Caco-2 (cell line): ENCODE measurements at regions not wholly inside any gene's neighbourhood (a gene's known extent, or its start where the extent isn't known, plus 50 kb on each side); places are given as distances from the start of the nearest gene placed in this dataset.

Experiments
- BruUV-seq: library from RNA; stranded (reverse); fragments of 400-500 nt; replicated peaks from 2 replicates; lab custom pipeline; 2021; lab: Mats Ljungman, UMichigan
- CTCF ChIA-PET: fragments of 300-600 bp; sonication (Branson Sonifier 250); formaldehyde crosslinking; loops from one replicate; lab custom pipeline; 2022; ENCODE audit warnings: antibody characterized with exemption; lab: Charles Lee
- POLR2A ChIA-PET: fragments of 300-600 bp; sonication (Branson Sonifier 250); formaldehyde crosslinking; loops from one replicate; lab custom pipeline; 2022; ENCODE audit warnings: antibody characterized with exemption; lab: Charles Lee
- DNase-seq, 2 experiments: peaks; one replicate each; pipeline versions ENCODE4 v3.0.0 to v3.0.0-alpha.2; 2020 to 2022
- H3K27me3 ChIP-seq: replicated peaks from 2 replicates; pipeline ENCODE4 v1.6.0; 2011; ENCODE audit warnings: low read length; ENCODE audit not compliant: control insufficient read depth, insufficient read depth
- H3K36me3 ChIP-seq: 2 replicates; pipeline ENCODE4 v1.5.1; 2011; ENCODE audit warnings: low read length; ENCODE audit not compliant: control insufficient read depth, insufficient read depth
- H3K4me1 ChIP-seq: fragments of 250-450 bp; sonication (Bioruptor Pico); 2 replicates; pipeline ENCODE4 v1.5.1; 2020; ENCODE audit warnings: mild to moderate bottlenecking
- H3K4me3 ChIP-seq: 2 replicates; pipeline ENCODE4 v1.5.1; 2011; ENCODE audit warnings: low read depth, mild to moderate bottlenecking, control low read depth, low read length
- H3K9me3 ChIP-seq: fragments of 250-450 bp; sonication (Bioruptor Pico); 2 replicates; pipeline ENCODE4 v1.5.1; 2020; ENCODE audit warnings: mild to moderate bottlenecking, moderate library complexity
- H3K27ac Mint-ChIP-seq: one replicate; pipeline ENCODE4 v1.8.0; 2022; ENCODE audit warnings: mixed read lengths; ENCODE audit not compliant: unreplicated experiment
- H3K27me3 Mint-ChIP-seq: one replicate; pipeline ENCODE4 v1.8.0; 2022; ENCODE audit warnings: mixed read lengths; ENCODE audit not compliant: insufficient read depth, unreplicated experiment
- H3K36me3 Mint-ChIP-seq: one replicate; pipeline ENCODE4 v1.8.0; 2022; ENCODE audit warnings: mild to moderate bottlenecking, mixed read lengths; ENCODE audit not compliant: insufficient read depth, unreplicated experiment
- H3K4me1 Mint-ChIP-seq: one replicate; pipeline ENCODE4 v1.8.0; 2022; ENCODE audit warnings: low read depth, mixed read lengths; ENCODE audit not compliant: unreplicated experiment
- H3K4me3 Mint-ChIP-seq: one replicate; pipeline ENCODE4 v1.8.0; 2022; ENCODE audit warnings: mild to moderate bottlenecking, moderate library complexity, mixed read lengths; ENCODE audit not compliant: unreplicated experiment
- H3K9me3 Mint-ChIP-seq: one replicate; pipeline ENCODE4 v1.8.0; 2022; ENCODE audit warnings: mixed read lengths; ENCODE audit not compliant: unreplicated experiment
- CTCF ChIP-seq, 2 experiments: fragments of 200-600 bp in 1 of 2; IDR thresholded peaks; 1 replicate in 1 of 2; 2 replicates in 1 of 2; pipeline versions ENCODE4 v1.5.1 to v1.8.0; 2011 to 2022; ENCODE audit warnings: antibody characterized with exemption in 1 of 2, control low read depth in 1 of 2, inconsistent platforms in 1 of 2, low read depth in 1 of 2, low read length in 1 of 2, mild to moderate bottlenecking in 1 of 2, moderate library complexity in 1 of 2; ENCODE audit not compliant: insufficient read depth in 1 of 2, severe bottlenecking in 1 of 2, unreplicated experiment in 1 of 2
- intact Hi-C: fragments of 100-400 bp; cut with micrococcal nuclease; formaldehyde crosslinking; loops from one replicate; pipeline ENCODE4 v1.10.0; 2022; ENCODE audit not compliant: unreplicated experiment

- H3K9me3 Mint-ChIP-seq, result no peaks in the 10 kb centered on the region
Observed at GRCh38 chrX:78506248-78506647, 152.9 kb downstream of the RTL3 start.

GRCh38 chrX:78496483-78496882, 162.6 kb downstream of the RTL3 start:
- H3K27me3 Mint-ChIP-seq, result no peaks in the 10 kb centered on the region
- Histone ChIP-seq H3K36me3 (no peaks in the 10 kb centered on the region), H3K9me3 (no peaks in the 10 kb centered on the region), H3K4me1 (no peaks in the 10 kb centered on the region), H3K4me3 (no peak overlapping the region), H3K27me3 (no peaks in the 10 kb centered on the region)
- intact Hi-C loops, result no loop called here
- ChIA-PET CTCF (no interaction called here), POLR2A (no interaction called here)
- no peak overlapping the region for H3K4me3 Mint-ChIP-seq
- H3K36me3 Mint-ChIP-seq, result no peaks in the 10 kb centered on the region
- H3K9me3 Mint-ChIP-seq, result no peaks in the 10 kb centered on the region
- no peak for TF ChIP-seq CTCF (IDR thresholded peaks at IDR 0.05; ENCODE audit: insufficient read depth in 1 of 2, low read depth in 1 of 2, low read length in 1 of 2, severe bottlenecking in 1 of 2, unreplicated experiment in 1 of 2)
- H3K4me1 Mint-ChIP-seq, result no peaks in the 10 kb centered on the region
- no peak overlapping the region for H3K27ac Mint-ChIP-seq
- DNase-seq, result no peak
- BruUV-seq, result no TSS peak

More at GRCh38 chrX:78506248-78506647, 152.9 kb downstream of the RTL3 start:
- ChIA-PET CTCF (no interaction called here), POLR2A (no interaction called here)
- Mint-ChIP-seq H3K4me1 (no peaks in the 10 kb centered on the region), H3K27ac (no peak overlapping the region), H3K27me3 (no peaks in the 10 kb centered on the region), H3K36me3 (no peaks in the 10 kb centered on the region), H3K4me3 (no peak overlapping the region)
- Histone ChIP-seq H3K27me3 (no peaks in the 10 kb centered on the region), H3K9me3 (no peaks in the 10 kb centered on the region), H3K4me1 (no peaks in the 10 kb centered on the region), H3K36me3 (no peaks in the 10 kb centered on the region), H3K4me3 (no peak overlapping the region)
- BruUV-seq, result no TSS peak
- no peak for DNase-seq
- intact Hi-C loops, result no loop called here
- TF ChIP-seq CTCF (IDR thresholded peaks at IDR 0.05; ENCODE audit: insufficient read depth in 1 of 2, low read depth in 1 of 2, low read length in 1 of 2, severe bottlenecking in 1 of 2, unreplicated experiment in 1 of 2), result no peak

- no peak overlapping the region for H3K27ac Mint-ChIP-seq
- no peak for TF ChIP-seq CTCF (IDR thresholded peaks at IDR 0.05; ENCODE audit: insufficient read depth in 1 of 2, low read depth in 1 of 2, low read length in 1 of 2, severe bottlenecking in 1 of 2, unreplicated experiment in 1 of 2)
- H3K4me1 Mint-ChIP-seq, result no peaks in the 10 kb centered on the region
- Histone ChIP-seq H3K4me1 (no peaks in the 10 kb centered on the region), H3K9me3 (no peaks in the 10 kb centered on the region), H3K4me3 (no peak overlapping the region), H3K27me3 (no peaks in the 10 kb centered on the region), H3K36me3 (no peaks in the 10 kb centered on the region)
- BruUV-seq, result no TSS peak
- ChIA-PET CTCF (no interaction called here), POLR2A (no interaction called here)
- DNase-seq, result no peak
- intact Hi-C loops, result no loop called here
- no peaks in the 10 kb centered on the region for H3K27me3 Mint-ChIP-seq
- no peaks in the 10 kb centered on the region for H3K9me3 Mint-ChIP-seq
- no peak overlapping the region for H3K4me3 Mint-ChIP-seq
- H3K36me3 Mint-ChIP-seq, result no peaks in the 10 kb centered on the region
Observed at GRCh38 chrX:78493180-78493579, 165.8 kb upstream of the CYSLTR1 start.
